PC-9 (cell line): ENCODE measurements at regions not wholly inside any gene's neighbourhood (a gene's known extent, or its start where the extent isn't known, plus 50 kb on each side); places are given as distances from the start of the nearest gene placed in this dataset.

Source experiments
- CTCF ChIP-seq: fragments of 200-600 bp; sonication (generic); conservative IDR thresholded peaks from 2 replicates; pipeline ENCODE4 v1.6.1; 2017; ENCODE audit warnings: mixed run types, antibody characterized with exemption, mild to moderate bottlenecking, moderate library complexity
- EZH2 ChIP-seq: fragments of 200-600 bp; sonication (generic); IDR thresholded peaks from 2 replicates; pipeline ENCODE4 v1.8.0; 2017; ENCODE audit warnings: antibody characterized with exemption, low read depth

GRCh38 chr11:130738611-130739010, 177.7 kb downstream of the SNX19 start:
- TF ChIP-seq CTCF (no peak), EZH2 (no peak)
